GM12878 (cell line): ENCODE measurements at regions not wholly inside any gene's neighbourhood (a gene's known extent, or its start where the extent isn't known, plus 50 kb on each side); places are given as distances from the start of the nearest gene placed in this dataset.

ENCODE experiments used
- BACH1 ChIP-seq: fragments of 450-650 bp; IDR thresholded peaks from 2 replicates; pipeline ENCODE4 v1.6.1; 2017; ENCODE audit warnings: mild to moderate bottlenecking, borderline replicate concordance
- EZH2 ChIP-seq: IDR thresholded peaks from 2 replicates; pipeline ENCODE4 v1.6.1; 2012; ENCODE audit warnings: low read depth, mild to moderate bottlenecking, control low read depth, inconsistent platforms, low read length, borderline replicate concordance; ENCODE audit not compliant: control insufficient read depth
- PAX5 ChIP-seq: IDR thresholded peaks from 2 replicates; pipeline ENCODE4 v1.6.1; 2011; ENCODE audit warnings: low read depth, low read length, borderline replicate concordance
- RAD51 ChIP-seq: fragments of 450-650 bp; IDR thresholded peaks from 2 replicates; pipeline ENCODE4 v1.6.1; 2016; ENCODE audit warnings: moderate library complexity, mild to moderate bottlenecking, inconsistent platforms
- SUZ12 ChIP-seq: fragments of 200-600 bp; sonication (generic); IDR thresholded peaks from one replicate; pipeline ENCODE4 v1.6.1; 2018; ENCODE audit warnings: antibody characterized with exemption, mild to moderate bottlenecking; ENCODE audit not compliant: unreplicated experiment
- TF ChIP-seq, protein P1 (sequence below), 3 experiments: IDR thresholded peaks in 2 of 3; conservative IDR thresholded peaks in 1 of 3; 2 replicates each; pipeline ENCODE4 v1.5.1; 2011; ENCODE audit warnings: low read depth in 3 of 3, low read length in 3 of 3, mild to moderate bottlenecking in 3 of 3, control low read depth in 2 of 3, moderate library complexity in 2 of 3, inconsistent platforms in 1 of 3, mixed read lengths in 1 of 3; ENCODE audit not compliant: control insufficient read depth in 2 of 3, insufficient read depth in 1 of 3; ENCODE audit errors: extremely low read depth in 1 of 3

DNA sequence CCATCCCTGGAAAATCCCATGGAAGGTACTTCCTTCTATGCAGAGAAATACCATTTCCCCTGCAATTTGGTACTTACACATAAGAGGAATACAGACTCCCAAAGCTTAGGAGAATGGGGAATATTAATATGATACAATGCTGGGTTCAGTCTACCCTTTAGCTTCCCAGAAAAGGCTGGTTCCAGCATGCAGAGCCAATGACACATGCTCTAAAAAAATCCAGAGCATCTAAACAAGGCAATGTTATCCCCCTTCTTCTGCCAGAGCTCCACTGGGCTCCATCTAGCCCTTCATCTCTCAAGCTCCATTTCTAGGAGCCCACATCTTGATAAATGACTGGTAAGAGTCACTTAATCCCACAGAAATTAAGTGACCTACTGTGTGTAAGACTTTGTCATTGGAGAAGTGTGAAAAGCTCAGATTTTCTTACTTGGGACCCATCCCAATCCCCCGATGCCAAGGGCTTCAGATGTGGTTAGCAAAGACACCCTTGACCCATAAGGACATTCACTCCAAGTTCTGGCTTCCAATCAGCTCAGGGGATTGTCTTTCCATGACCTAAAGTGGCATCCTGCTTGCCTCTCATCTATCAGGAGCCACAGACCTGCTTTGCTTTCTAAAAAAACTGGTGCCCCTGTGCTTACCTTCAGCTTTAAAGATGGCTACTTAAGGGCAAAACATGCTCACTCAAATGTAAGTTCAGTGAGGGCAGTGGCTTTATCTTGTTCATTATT, 137.5 kb downstream of the UNC5CL start:
- TF ChIP-seq BACH1, result no peak
- no peak for TF ChIP-seq PAX5
- no peak for TF ChIP-seq RAD51
- TF ChIP-seq SUZ12, result no peak
- TF ChIP-seq EZH2, result no peak
- TF ChIP-seq, protein P1, sequence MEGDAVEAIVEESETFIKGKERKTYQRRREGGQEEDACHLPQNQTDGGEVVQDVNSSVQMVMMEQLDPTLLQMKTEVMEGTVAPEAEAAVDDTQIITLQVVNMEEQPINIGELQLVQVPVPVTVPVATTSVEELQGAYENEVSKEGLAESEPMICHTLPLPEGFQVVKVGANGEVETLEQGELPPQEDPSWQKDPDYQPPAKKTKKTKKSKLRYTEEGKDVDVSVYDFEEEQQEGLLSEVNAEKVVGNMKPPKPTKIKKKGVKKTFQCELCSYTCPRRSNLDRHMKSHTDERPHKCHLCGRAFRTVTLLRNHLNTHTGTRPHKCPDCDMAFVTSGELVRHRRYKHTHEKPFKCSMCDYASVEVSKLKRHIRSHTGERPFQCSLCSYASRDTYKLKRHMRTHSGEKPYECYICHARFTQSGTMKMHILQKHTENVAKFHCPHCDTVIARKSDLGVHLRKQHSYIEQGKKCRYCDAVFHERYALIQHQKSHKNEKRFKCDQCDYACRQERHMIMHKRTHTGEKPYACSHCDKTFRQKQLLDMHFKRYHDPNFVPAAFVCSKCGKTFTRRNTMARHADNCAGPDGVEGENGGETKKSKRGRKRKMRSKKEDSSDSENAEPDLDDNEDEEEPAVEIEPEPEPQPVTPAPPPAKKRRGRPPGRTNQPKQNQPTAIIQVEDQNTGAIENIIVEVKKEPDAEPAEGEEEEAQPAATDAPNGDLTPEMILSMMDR (IDR thresholded peaks at IDR 0.05 in 2 of 3, conservative IDR thresholded peaks at IDR 0.05 in 1 of 3; ENCODE audit: control insufficient read depth in 2 of 3, extremely low read depth in 1 of 3, insufficient read depth in 1 of 3, low read depth in 3 of 3, low read length in 3 of 3), result no peak
